Heart right ventricle (tissue), 16 donors: ENCODE measurements at regions not wholly inside any gene's neighbourhood (a gene's known extent, or its start where the extent isn't known, plus 50 kb on each side); places are given as distances from the start of the nearest gene placed in this dataset.

ENCODE experiments used
- ATAC-seq, 8 donors: fragments of 200-7000 bp; cut with Tn5 transposase; one replicate each; pipeline ENCODE4 v1.9.1; 2020; ENCODE audit warnings: mild to moderate bottlenecking in 8 of 8, moderate library complexity in 8 of 8, moderate number of reproducible peaks in 1 of 8
- DNase-seq, 2 donors: peaks; one replicate each; pipeline ENCODE4 v3.0.0-alpha.2; 2020
- H3K27ac ChIP-seq, 10 donors: fragments of 200-600 bp; sonication (generic) in 2 of 10; one replicate each; pipeline versions ENCODE4 v1.5.0 to v1.8.0; 2020 to 2022; ENCODE audit warnings: mild to moderate bottlenecking in 3 of 10
- H3K27me3 ChIP-seq, 7 donors: fragments of 200-600 bp; one replicate each; pipeline ENCODE4 v1.8.0; 2021 to 2022; ENCODE audit warnings: mild to moderate bottlenecking in 2 of 7
- H3K36me3 ChIP-seq, 9 donors: fragments of 200-600 bp; sonication (generic) in 1 of 9; one replicate each; pipeline versions ENCODE4 v1.5.0 to v1.8.0; 2020 to 2022; ENCODE audit warnings: mild to moderate bottlenecking in 2 of 9
- H3K4me1 ChIP-seq, 9 donors: fragments of 200-600 bp; sonication (generic) in 1 of 9; one replicate each; pipeline versions ENCODE4 v1.5.0 to v1.8.0; 2020 to 2022; ENCODE audit warnings: mild to moderate bottlenecking in 4 of 9
- H3K4me3 ChIP-seq, 10 donors: fragments of 200-600 bp; sonication (generic) in 2 of 10; one replicate each; pipeline versions ENCODE4 v1.5.0 to v1.8.0; 2020 to 2022; ENCODE audit warnings: mild to moderate bottlenecking in 7 of 10, moderate library complexity in 2 of 10
- H3K9me3 ChIP-seq, 11 donors: fragments of 200-600 bp in 10 of 11; sonication (generic) in 2 of 11; one replicate each; pipeline versions ENCODE4 v1.5.0 to v1.8.0; 2013 to 2022; ENCODE audit warnings: mild to moderate bottlenecking in 2 of 11, control low read depth in 1 of 11, moderate library complexity in 1 of 11
- WGBS, 2 donors: extraction: QIAGEN DNeasy Blood & Tissue Kit; methylation state at CpG; one replicate each; pipeline ENCODE4 v1.1.7; 2013; ENCODE audit warnings: inconsistent platforms in 1 of 2; 5-methylcytosine and 5-hydroxymethylcytosine counted together
- intact Hi-C, 10 donors: fragments of 100-400 bp; cut with DNase I; formaldehyde crosslinking; loops; one replicate each; pipeline versions ENCODE4 v1.11.1 to v1.14.2; 2022
- TF ChIP-seq, protein P1 (sequence below), 9 donors: fragments of 200-600 bp; sonication (generic) in 2 of 9; IDR thresholded peaks; one replicate each; pipeline versions ENCODE4 v1.5.0 to v1.8.0; 2021 to 2022; ENCODE audit warnings: antibody characterized with exemption in 9 of 9, mild to moderate bottlenecking in 5 of 9, moderate library complexity in 1 of 9
- donor health status: Arrhythmogenic right ventricular cardiomyopathy.
- donor health status: ischemic (EF 13 %, LVEDD 7.1; RV severe dilation, severe dysfunction).
- donor health status: healthy with polysubstance abuse.
- donor health status: DM: no; HTN: yes; CAD: no.
- donor health status: DM: no; HTN: no; CAD: no.
- donor health status: ischemic (EF 25% LVEDD 6.9; RV normal size, moderate dysfunction).
- donor health status: ischemic (EF 25% LVEDD 5.7; RV mildly dilated, moderate dysfunction).
- donor health status: healthy.
- donor health status: DM: yes; HTN: yes; CAD: no.
- donor health status: Ischemic cardiomyopathy.
- donor health status: ischemic (EF 35%, LVEDD 5.7; RV mildly dilated, moderate dysfunction).
- donor health status: nonischemic (EF 11% LVEDD 7.7; RV severe dilation, severe dysfunction).
- donor health status: DM: yes; HTN: yes; CAD: no.
- donor health status: PGD.
- donor health status: ischemic (EF 29% LVEDD 5.4; RV normal size, mild dysfunction).
- donor health status: nonischemic (EF 23%, LVEDD 6.1; RV moderate dilation, normal function).

DNA sequence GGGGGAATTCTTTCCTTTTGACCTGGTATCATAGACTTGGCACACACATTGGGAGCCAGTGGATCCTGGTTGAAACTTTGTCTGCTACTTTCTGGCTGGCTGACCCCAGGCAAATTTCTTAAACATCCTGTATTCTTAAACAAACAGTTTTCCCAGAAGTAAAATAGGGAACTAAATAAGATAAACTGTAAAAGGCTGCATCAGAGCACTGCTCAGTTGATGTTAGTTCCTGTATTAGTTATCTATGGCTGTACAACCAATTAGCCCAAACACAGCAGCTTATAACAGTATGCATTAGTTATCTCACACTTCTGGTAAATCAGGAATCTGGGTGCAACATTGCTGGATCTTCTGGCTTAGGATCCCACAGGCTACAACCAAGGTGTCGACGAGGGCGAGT, 73.1 kb upstream of the SLCO3A1 start:
- Histone ChIP-seq H3K27me3 (no peaks in the 10 kb centered on the region), H3K27ac (peak overlapping the region in 1 of 10 donors; percentile 45), H3K4me3 (no peak overlapping the region), H3K9me3 (no peaks in the 10 kb centered on the region), H3K36me3 (no peaks in the 10 kb centered on the region), H3K4me1 (peaks cover 0 to 30% (median 3%) of the 10 kb centered on the region in 9 donors)
- 69 to 73% methylated on average over 3 of the region's 3 CpGs for WGBS, 2 donors
- ATAC-seq (no peak), DNase-seq (no peak)
- intact Hi-C loops = no loop called here
- TF ChIP-seq, protein P1, sequence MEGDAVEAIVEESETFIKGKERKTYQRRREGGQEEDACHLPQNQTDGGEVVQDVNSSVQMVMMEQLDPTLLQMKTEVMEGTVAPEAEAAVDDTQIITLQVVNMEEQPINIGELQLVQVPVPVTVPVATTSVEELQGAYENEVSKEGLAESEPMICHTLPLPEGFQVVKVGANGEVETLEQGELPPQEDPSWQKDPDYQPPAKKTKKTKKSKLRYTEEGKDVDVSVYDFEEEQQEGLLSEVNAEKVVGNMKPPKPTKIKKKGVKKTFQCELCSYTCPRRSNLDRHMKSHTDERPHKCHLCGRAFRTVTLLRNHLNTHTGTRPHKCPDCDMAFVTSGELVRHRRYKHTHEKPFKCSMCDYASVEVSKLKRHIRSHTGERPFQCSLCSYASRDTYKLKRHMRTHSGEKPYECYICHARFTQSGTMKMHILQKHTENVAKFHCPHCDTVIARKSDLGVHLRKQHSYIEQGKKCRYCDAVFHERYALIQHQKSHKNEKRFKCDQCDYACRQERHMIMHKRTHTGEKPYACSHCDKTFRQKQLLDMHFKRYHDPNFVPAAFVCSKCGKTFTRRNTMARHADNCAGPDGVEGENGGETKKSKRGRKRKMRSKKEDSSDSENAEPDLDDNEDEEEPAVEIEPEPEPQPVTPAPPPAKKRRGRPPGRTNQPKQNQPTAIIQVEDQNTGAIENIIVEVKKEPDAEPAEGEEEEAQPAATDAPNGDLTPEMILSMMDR (IDR thresholded peaks at IDR 0.05) = no peak

DNA sequence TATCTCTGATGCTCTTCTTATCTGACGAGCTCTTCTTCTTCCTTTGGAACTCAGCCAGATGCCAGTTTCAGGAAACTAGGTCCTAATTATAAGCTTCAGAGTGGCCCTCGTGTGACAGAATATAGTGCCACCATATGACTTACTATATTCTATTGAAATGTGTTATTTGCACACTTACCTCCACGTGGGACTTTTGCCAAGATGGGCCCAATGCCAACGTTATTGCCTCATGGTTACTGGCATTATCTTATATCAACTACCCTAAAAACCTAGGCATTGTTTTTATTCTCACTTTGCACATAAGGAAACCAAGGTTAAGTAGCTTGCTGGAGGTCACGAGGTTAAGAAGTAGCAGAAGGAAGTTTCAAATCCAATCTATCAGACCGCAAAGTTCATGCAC, 71.3 kb upstream of the SLCO3A1 start:
- peak overlapping the region in 6 of 10 donors; percentile 9 to 75 (median 54) for H3K27ac ChIP-seq
- TF ChIP-seq, protein P1 (IDR thresholded peaks at IDR 0.05) = no peak
- peaks cover 0 to 30% (median 3%) of the 10 kb centered on the region in 9 donors for H3K4me1 ChIP-seq
- H3K9me3 ChIP-seq = no peaks in the 10 kb centered on the region
- intact Hi-C loops = no loop called here
- no peak for ATAC-seq
- no peak overlapping the region for H3K4me3 ChIP-seq
- no peaks in the 10 kb centered on the region for H3K27me3 ChIP-seq
- 39 to 42% methylated on average over 6 of the region's 6 CpGs for WGBS, 2 donors
- DNase-seq = peak in 1 of 2 donors; percentile 8
- no peaks in the 10 kb centered on the region for H3K36me3 ChIP-seq

DNA sequence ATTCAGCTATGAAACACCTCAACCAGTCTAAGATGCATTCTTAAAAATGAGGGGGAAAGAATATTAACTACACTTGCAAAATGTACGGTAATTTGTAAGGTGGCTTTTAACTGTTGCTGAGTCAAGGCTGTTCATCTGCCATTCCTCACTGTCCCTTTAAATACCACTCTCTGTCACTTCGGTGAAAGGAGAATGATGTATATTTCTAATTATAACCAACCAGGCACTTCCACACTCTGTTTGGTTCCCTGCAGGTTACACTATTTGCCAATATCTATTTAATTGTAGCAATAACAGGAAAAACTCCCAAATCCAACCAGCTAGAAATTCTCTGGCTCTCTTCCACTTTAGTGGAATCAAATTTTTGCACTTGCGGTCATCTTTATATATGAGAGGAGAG, 70.5 kb upstream of the SLCO3A1 start:
- Histone ChIP-seq H3K27me3 (no peaks in the 10 kb centered on the region), H3K36me3 (no peaks in the 10 kb centered on the region), H3K27ac (peak overlapping the region in 7 of 10 donors; percentile 34 to 75 (median 55)), H3K4me1 (peaks cover 0 to 30% (median 3%) of the 10 kb centered on the region in 9 donors), H3K9me3 (no peaks in the 10 kb centered on the region), H3K4me3 (peak overlapping the region in 6 of 10 donors; percentile 12 to 35 (median 28))
- peak in 7 of 8 donors; percentile 63 to 94 (median 82) for ATAC-seq
- 37 to 43% methylated on average over 3 of the region's 3 CpGs for WGBS, 2 donors
- intact Hi-C loops = no loop called here
- TF ChIP-seq, protein P1 (IDR thresholded peaks at IDR 0.05) = no peak
- DNase-seq = no peak

DNA sequence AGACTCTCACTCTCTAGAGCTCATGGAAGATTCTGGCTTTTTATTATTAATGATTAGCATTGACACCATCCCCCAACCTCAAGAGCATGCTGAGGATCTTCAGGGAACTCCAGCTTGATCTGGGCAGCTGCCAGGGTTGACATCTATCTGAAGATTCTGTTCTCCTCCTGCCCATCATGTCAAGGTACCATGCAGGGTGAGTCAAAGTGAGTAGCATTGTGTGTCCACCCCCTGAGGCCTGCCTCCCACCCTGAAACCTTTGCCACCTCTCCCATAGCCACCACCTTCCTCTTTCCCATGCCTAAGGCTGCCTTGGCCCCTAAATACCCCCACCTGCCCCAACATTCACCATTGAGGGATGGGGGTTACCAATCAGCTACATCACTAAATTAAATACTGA, 70.1 kb upstream of the SLCO3A1 start:
- intact Hi-C loops = no loop called here
- Histone ChIP-seq H3K27ac (peak overlapping the region in 6 of 10 donors; percentile 34 to 75 (median 60)), H3K36me3 (no peaks in the 10 kb centered on the region), H3K9me3 (no peaks in the 10 kb centered on the region), H3K4me3 (peak overlapping the region in 6 of 10 donors; percentile 12 to 35 (median 28)), H3K27me3 (no peaks in the 10 kb centered on the region), H3K4me1 (peaks cover 0 to 30% (median 3%) of the 10 kb centered on the region in 9 donors)
- DNase-seq (no peak), ATAC-seq (peak in 3 of 8 donors; percentile 8 to 56 (median 56))
- TF ChIP-seq, protein P1 (IDR thresholded peaks at IDR 0.05) = no peak
